Liver (tissue), 3 donors: ENCODE measurements at regions not wholly inside any gene's neighbourhood (a gene's known extent, or its start where the extent isn't known, plus 50 kb on each side); places are given as distances from the start of the nearest gene placed in this dataset.

Source experiments
- CTCF ChIP-seq: fragments of 150-350 bp; IDR thresholded peaks from 2 replicates; pipeline ENCODE4 v1.5.1; 2017; ENCODE audit warnings: improper control_type of control experiment, low read depth, low read length; ENCODE audit not compliant: missing input control
- HNF4G ChIP-seq: IDR thresholded peaks from 2 replicates; pipeline ENCODE4 v1.6.1; 2016; ENCODE audit warnings: antibody characterized with exemption
- MAX ChIP-seq: IDR thresholded peaks from 2 replicates; pipeline ENCODE4 v1.6.1; 2016; ENCODE audit warnings: antibody characterized with exemption
- NR2F2 ChIP-seq: IDR thresholded peaks from 2 replicates; pipeline ENCODE4 v1.6.1; 2016; ENCODE audit warnings: antibody characterized with exemption
- RAD21 ChIP-seq, 2 donors: IDR thresholded peaks; 2 replicates each; pipeline ENCODE4 v1.6.1; 2016; ENCODE audit warnings: antibody characterized with exemption in 2 of 2, mild to moderate bottlenecking in 2 of 2
- ZBTB33 ChIP-seq: IDR thresholded peaks from 2 replicates; pipeline ENCODE4 v1.6.1; 2016; ENCODE audit warnings: antibody characterized with exemption
- donor health status: healthy.
- donor health status: healthy.

- TF ChIP-seq CTCF = peak; percentile 70
- no peak for TF ChIP-seq NR2F2
- TF ChIP-seq ZBTB33 = no peak
- TF ChIP-seq RAD21 (IDR thresholded peaks at IDR 0.05) = peak; percentile 75 to 83
- TF ChIP-seq HNF4G = no peak
- no peak for TF ChIP-seq MAX
Observed at GRCh38 chr18:7177116-7177744, 53.7 kb upstream of the LRRC30 start.
